ENCODE measurements at regions not wholly inside any gene's neighbourhood (a gene's known extent, or its start where the extent isn't known, plus 50 kb on each side); places are given as distances from the start of the nearest gene placed in this dataset.
"Not testable (repeated sequence)": the region's sequence is repeated elsewhere in the genome, so short reads cannot be mapped to it uniquely, and the experiment has no call there.

- not testable (repeated sequence) for DNase-seq (ENCODE audit: low spot score)
These were observed 62.7 kb upstream of the EZR start for GRCh38 chr6:158881884-158882283.

GRCh38 chr6:158881276-158881675, 62.1 kb upstream of the EZR start:
- DNase-seq (ENCODE audit: low spot score): not testable (repeated sequence)

DNA sequence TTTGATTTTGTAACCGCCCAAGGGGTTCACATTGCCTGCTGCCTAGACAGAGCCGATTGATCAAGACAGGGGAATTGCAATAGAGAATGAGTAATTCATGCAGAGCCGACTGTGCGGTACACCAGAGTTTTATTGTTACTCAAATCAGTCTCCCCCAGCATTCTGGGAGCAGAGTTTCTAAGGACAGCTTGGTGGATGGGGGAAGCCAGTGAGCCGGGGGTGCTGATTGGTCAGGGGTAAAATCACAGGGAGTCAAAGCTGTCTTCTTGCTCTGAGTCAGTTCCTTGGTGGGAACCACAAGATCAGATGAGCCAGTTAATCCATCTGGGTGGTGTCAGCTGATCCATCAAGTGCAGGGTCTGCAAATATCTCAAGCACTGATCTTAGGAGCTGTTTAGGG, 60.0 kb upstream of the EZR start:
- no peak for DNase-seq (ENCODE audit: low spot score)

GRCh38 chr6:158877716-158878115, 58.5 kb upstream of the EZR start:
- no peak for DNase-seq (ENCODE audit: low spot score)

GRCh38 chr6:158876886-158877285, 57.7 kb upstream of the EZR start:
- no peak for DNase-seq (ENCODE audit: low spot score)

DNA sequence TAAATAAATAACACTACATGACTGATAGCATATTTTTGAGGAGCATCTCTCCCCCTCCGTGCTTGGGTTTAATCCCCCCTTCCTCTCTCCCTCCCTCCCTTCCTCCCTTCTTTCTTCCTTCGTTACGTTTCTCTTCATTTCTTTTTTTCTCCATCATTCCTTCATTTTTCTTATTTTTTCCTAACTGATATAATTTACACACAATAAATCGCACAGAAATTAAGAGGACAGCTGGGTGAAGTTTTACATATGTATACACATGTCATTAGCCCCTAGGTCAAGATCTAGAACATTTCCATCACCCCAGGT, 51.4 kb upstream of the EZR start:
- DNase-seq (ENCODE audit: low spot score): no peak

DNA sequence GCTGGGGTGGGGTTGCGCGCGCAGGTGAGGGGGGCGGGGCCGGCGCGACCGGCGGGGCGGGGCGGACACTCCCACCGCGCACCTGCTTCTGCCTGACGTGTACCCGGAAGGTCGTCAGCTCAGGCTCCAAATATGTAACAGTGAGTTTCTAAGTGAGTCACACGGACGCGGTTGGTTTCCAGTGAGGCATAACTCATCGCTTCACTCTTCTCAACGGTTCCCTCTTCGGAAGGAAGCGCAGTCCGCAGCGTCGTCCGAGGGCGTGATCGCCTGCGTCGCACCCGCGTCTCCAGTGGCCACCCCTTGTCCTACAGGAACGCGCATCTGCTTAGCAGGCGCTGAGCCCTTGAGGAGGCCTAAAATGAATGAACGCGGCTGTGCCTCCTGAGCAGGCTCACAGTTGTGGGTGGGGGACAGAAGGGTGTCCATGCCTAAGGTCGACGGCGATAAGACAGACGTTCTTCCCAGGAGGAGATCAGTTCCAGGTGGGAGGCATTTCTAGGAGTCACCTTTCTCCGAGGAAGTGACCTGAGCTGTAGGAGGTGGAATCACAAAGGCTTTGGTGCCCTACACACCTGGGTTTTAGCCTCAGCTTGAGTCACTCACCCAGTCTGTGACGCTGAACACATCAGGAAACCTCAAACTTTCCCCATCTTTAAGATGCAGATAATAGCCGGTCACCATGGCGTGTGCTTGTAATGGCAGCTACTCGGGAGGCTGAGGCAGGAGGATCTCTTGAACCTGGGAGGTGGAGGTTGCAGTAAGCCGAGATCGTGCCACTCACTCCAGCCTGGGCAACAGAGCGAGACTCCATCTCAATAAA, 50.9 kb upstream of the EZR start:
- DNase-seq (ENCODE audit: low spot score): no peak

DNA sequence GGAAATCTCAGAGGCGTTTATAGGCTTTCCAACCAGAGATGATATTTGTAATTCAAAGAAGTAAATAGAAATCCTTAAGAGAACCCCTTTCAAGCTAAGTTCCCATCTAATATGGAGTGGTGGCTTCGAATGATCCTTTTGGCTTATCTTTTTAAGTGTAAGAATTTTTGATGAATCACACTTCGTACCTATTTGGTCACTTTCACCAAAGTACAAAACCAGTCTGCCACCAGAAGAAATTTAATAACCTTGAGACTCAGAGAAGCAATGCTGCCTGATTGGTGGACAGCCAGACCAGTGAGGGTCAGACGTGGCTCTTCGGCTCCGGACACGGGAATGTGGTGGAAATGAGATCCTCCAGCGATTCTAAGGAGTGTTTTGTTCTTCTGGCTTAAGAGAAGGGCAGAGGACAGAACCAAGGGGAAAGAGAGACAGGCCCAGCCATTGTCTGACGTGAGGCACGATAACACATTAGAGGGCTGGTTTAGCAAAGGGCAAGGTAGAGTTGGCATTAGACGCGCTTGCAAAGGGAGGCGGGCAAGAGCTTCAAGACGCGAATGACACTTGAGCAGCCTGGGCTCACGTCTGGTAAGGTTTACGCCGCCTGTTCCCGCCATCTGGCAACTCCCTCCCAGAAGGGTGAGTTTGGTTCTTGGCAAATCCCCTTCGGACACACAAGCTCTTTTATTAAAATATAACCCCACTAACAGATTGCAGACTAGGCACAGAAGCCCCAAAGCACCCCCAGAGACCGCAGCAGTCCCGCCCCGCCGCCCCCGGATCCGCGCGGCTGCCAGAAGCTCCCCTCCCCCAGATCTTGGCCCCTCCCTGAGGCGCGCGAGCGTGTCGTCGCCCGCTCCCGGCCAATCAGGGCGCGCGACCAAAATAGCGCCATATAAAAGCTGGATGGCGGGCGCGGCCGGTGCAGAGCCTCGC, 50.0 kb upstream of the EZR start:
- DNase-seq (ENCODE audit: low spot score): peak; percentile 92
